ENCODE measurements at regions not wholly inside any gene's neighbourhood (a gene's known extent, or its start where the extent isn't known, plus 50 kb on each side); places are given as distances from the start of the nearest gene placed in this dataset.

DNA sequence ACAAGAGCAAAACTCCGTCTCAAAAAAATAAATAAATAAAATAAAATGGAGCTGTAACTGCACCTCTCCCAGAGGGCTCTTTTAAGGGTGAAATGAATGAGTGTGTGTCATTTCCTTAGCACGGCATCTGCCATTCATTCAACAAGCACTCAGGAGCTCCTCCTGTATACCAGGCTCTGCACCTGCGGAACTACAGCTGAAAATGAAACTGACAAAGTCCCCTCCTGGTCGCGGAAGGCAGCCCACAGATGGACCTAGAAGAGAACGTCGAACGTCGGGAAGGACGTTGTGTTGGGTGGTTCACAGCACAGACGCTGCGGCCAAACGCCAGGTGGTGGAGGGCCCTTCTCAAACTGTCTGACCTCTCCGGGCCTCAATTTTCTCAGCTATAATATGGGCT, 256.4 kb downstream of the TFAP2C start:
- TF ChIP-seq POLR2A (IDR thresholded peaks at IDR 0.05): no peak
- TF ChIP-seq, protein P1, sequence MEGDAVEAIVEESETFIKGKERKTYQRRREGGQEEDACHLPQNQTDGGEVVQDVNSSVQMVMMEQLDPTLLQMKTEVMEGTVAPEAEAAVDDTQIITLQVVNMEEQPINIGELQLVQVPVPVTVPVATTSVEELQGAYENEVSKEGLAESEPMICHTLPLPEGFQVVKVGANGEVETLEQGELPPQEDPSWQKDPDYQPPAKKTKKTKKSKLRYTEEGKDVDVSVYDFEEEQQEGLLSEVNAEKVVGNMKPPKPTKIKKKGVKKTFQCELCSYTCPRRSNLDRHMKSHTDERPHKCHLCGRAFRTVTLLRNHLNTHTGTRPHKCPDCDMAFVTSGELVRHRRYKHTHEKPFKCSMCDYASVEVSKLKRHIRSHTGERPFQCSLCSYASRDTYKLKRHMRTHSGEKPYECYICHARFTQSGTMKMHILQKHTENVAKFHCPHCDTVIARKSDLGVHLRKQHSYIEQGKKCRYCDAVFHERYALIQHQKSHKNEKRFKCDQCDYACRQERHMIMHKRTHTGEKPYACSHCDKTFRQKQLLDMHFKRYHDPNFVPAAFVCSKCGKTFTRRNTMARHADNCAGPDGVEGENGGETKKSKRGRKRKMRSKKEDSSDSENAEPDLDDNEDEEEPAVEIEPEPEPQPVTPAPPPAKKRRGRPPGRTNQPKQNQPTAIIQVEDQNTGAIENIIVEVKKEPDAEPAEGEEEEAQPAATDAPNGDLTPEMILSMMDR (IDR thresholded peaks at IDR 0.05 in 8 of 11, conservative IDR thresholded peaks at IDR 0.05 in 3 of 11): no peak
